Activated CD4-positive, alpha-beta memory T cell treated with anti-CD3 and anti-CD28 coated beads, Interleukin-2, amount 10 ng/mL, durations not matched to agents 7 days and 5 days (primary cell): ENCODE measurements at regions not wholly inside any gene's neighbourhood (a gene's known extent, or its start where the extent isn't known, plus 50 kb on each side); places are given as distances from the start of the nearest gene placed in this dataset.

Experiments
- CTCF ChIA-PET: fragments of 350-600 bp; sonication (Branson Sonifier 250); formaldehyde crosslinking; loops from one replicate; lab custom pipeline; 2021; ENCODE audit warnings: antibody characterized with exemption, inconsistent platforms; lab: Charles Lee
- POLR2A ChIA-PET: fragments of 350-600 bp; sonication (Branson Sonifier 250); formaldehyde crosslinking; loops from one replicate; lab custom pipeline; 2021; ENCODE audit warnings: antibody characterized with exemption; lab: Charles Lee
- DNase-seq: peaks from one replicate; pipeline ENCODE4 v3.0.0-alpha.2; 2020
- H3K27ac Mint-ChIP-seq: one replicate; pipeline ENCODE4 v1.8.0; 2021; ENCODE audit warnings: mild to moderate bottlenecking, mixed read lengths
- H3K27me3 Mint-ChIP-seq: one replicate; pipeline ENCODE4 v1.8.0; 2021; ENCODE audit warnings: mixed read lengths
- H3K36me3 Mint-ChIP-seq: one replicate; pipeline ENCODE4 v1.8.0; 2021; ENCODE audit warnings: low read depth, mixed read lengths
- H3K4me1 Mint-ChIP-seq: one replicate; pipeline ENCODE4 v1.8.0; 2021; ENCODE audit warnings: mixed read lengths
- H3K4me3 Mint-ChIP-seq: one replicate; pipeline ENCODE4 v1.8.0; 2021; ENCODE audit warnings: mild to moderate bottlenecking, mixed read lengths
- H3K9me3 Mint-ChIP-seq: one replicate; pipeline ENCODE4 v1.8.0; 2021; ENCODE audit warnings: mixed read lengths

GRCh38 chr4:125125276-125125675 lies 189.5 kb upstream of the FAT4 start:
- POLR2A ChIA-PET, result no interaction called here
- Mint-ChIP-seq H3K27me3 (no peaks in the 10 kb centered on the region), H3K4me1 (no peaks in the 10 kb centered on the region), H3K27ac (no peak overlapping the region), H3K36me3 (no peaks in the 10 kb centered on the region), H3K4me3 (no peak overlapping the region), H3K9me3 (peaks cover 3% of the 10 kb centered on the region)
- CTCF ChIA-PET, result no interaction called here
- DNase-seq, result no peak

- H3K27me3 Mint-ChIP-seq, result no peaks in the 10 kb centered on the region
- CTCF ChIA-PET, result no interaction called here
- DNase-seq, result no peak
These were observed 191.1 kb upstream of the FAT4 start for GRCh38 chr4:125123570-125124109.

GRCh38 chr4:125121581-125121980 lies 193.2 kb upstream of the FAT4 start:
- no peak for DNase-seq
- Mint-ChIP-seq H3K36me3 (no peaks in the 10 kb centered on the region), H3K9me3 (peaks cover 3% of the 10 kb centered on the region), H3K4me1 (no peaks in the 10 kb centered on the region), H3K4me3 (no peak overlapping the region), H3K27ac (no peak overlapping the region), H3K27me3 (no peaks in the 10 kb centered on the region)
- ChIA-PET CTCF (no interaction called here), POLR2A (no interaction called here)

More at GRCh38 chr4:125123570-125124109, 191.1 kb upstream of the FAT4 start:
- Mint-ChIP-seq H3K9me3 (peaks cover 3% of the 10 kb centered on the region), H3K4me3 (no peak overlapping the region), H3K27ac (no peak overlapping the region), H3K4me1 (no peaks in the 10 kb centered on the region), H3K36me3 (no peaks in the 10 kb centered on the region)
- POLR2A ChIA-PET, result no interaction called here

GRCh38 chr4:125116431-125116830 lies 198.3 kb upstream of the FAT4 start:
- no peaks in the 10 kb centered on the region for H3K4me1 Mint-ChIP-seq
- peaks cover under 1% of the 10 kb centered on the region for H3K9me3 Mint-ChIP-seq
- no peaks in the 10 kb centered on the region for H3K36me3 Mint-ChIP-seq
- ChIA-PET POLR2A (no interaction called here), CTCF (no interaction called here)
- DNase-seq, result no peak
- no peak overlapping the region for H3K4me3 Mint-ChIP-seq
- no peak overlapping the region for H3K27ac Mint-ChIP-seq
- no peaks in the 10 kb centered on the region for H3K27me3 Mint-ChIP-seq

- Mint-ChIP-seq H3K9me3 (peaks cover 4% of the 10 kb centered on the region), H3K4me3 (no peak overlapping the region), H3K27ac (no peak overlapping the region), H3K4me1 (no peaks in the 10 kb centered on the region), H3K27me3 (no peaks in the 10 kb centered on the region), H3K36me3 (no peaks in the 10 kb centered on the region)
- ChIA-PET POLR2A (no interaction called here), CTCF (no interaction called here)
- no peak for DNase-seq
These were observed 198.8 kb upstream of the FAT4 start for GRCh38 chr4:125115941-125116340.

- H3K27me3 Mint-ChIP-seq, result no peaks in the 10 kb centered on the region
- H3K4me1 Mint-ChIP-seq, result no peaks in the 10 kb centered on the region
- no peak overlapping the region for H3K4me3 Mint-ChIP-seq
- DNase-seq, result no peak
- POLR2A ChIA-PET, result no interaction called here
- no peak overlapping the region for H3K27ac Mint-ChIP-seq
- CTCF ChIA-PET, result no interaction called here
- H3K36me3 Mint-ChIP-seq, result no peaks in the 10 kb centered on the region
- peaks cover 4% of the 10 kb centered on the region for H3K9me3 Mint-ChIP-seq
These were observed 199.3 kb upstream of the FAT4 start for GRCh38 chr4:125115476-125115875.

GRCh38 chr4:125112536-125112935 lies 202.2 kb upstream of the FAT4 start:
- H3K4me3 Mint-ChIP-seq, result no peak overlapping the region
- H3K9me3 Mint-ChIP-seq, result peaks cover 4% of the 10 kb centered on the region
- no peaks in the 10 kb centered on the region for H3K4me1 Mint-ChIP-seq
- no peak for DNase-seq
- ChIA-PET POLR2A (no interaction called here), CTCF (no interaction called here)
- H3K36me3 Mint-ChIP-seq, result no peaks in the 10 kb centered on the region
- no peak overlapping the region for H3K27ac Mint-ChIP-seq
- H3K27me3 Mint-ChIP-seq, result no peaks in the 10 kb centered on the region

GRCh38 chr4:125111323-125111722 lies 203.4 kb upstream of the FAT4 start:
- CTCF ChIA-PET, result no interaction called here
- Mint-ChIP-seq H3K9me3 (peaks cover 4% of the 10 kb centered on the region), H3K4me1 (no peaks in the 10 kb centered on the region), H3K4me3 (no peak overlapping the region), H3K36me3 (no peaks in the 10 kb centered on the region), H3K27ac (no peak overlapping the region), H3K27me3 (no peaks in the 10 kb centered on the region)
- no peak for DNase-seq
- POLR2A ChIA-PET, result no interaction called here

- DNase-seq, result no peak
- H3K27me3 Mint-ChIP-seq, result no peaks in the 10 kb centered on the region
- POLR2A ChIA-PET, result no interaction called here
- H3K36me3 Mint-ChIP-seq, result no peaks in the 10 kb centered on the region
- CTCF ChIA-PET, result no interaction called here
- no peaks in the 10 kb centered on the region for H3K4me1 Mint-ChIP-seq
- H3K9me3 Mint-ChIP-seq, result peaks cover 2% of the 10 kb centered on the region
- H3K27ac Mint-ChIP-seq, result no peak overlapping the region
- H3K4me3 Mint-ChIP-seq, result no peak overlapping the region
These were observed 209.2 kb upstream of the FAT4 start for GRCh38 chr4:125105561-125105960.

GRCh38 chr4:125104616-125105015 lies 210.1 kb upstream of the FAT4 start:
- peaks cover 2% of the 10 kb centered on the region for H3K9me3 Mint-ChIP-seq
- H3K27me3 Mint-ChIP-seq, result no peaks in the 10 kb centered on the region
- ChIA-PET POLR2A (no interaction called here), CTCF (no interaction called here)
- H3K4me3 Mint-ChIP-seq, result no peak overlapping the region
- DNase-seq, result no peak
- no peaks in the 10 kb centered on the region for H3K4me1 Mint-ChIP-seq
- no peak overlapping the region for H3K27ac Mint-ChIP-seq
- no peaks in the 10 kb centered on the region for H3K36me3 Mint-ChIP-seq

GRCh38 chr4:125101719-125102118 lies 213.0 kb upstream of the FAT4 start:
- Mint-ChIP-seq H3K9me3 (peaks cover 4% of the 10 kb centered on the region), H3K27ac (no peak overlapping the region), H3K4me3 (no peak overlapping the region), H3K27me3 (no peaks in the 10 kb centered on the region), H3K4me1 (no peaks in the 10 kb centered on the region), H3K36me3 (no peaks in the 10 kb centered on the region)
- DNase-seq, result no peak
- POLR2A ChIA-PET, result no interaction called here
- CTCF ChIA-PET, result no interaction called here

- Mint-ChIP-seq H3K27me3 (no peaks in the 10 kb centered on the region), H3K9me3 (peaks cover 4% of the 10 kb centered on the region), H3K27ac (no peak overlapping the region), H3K4me3 (no peak overlapping the region), H3K36me3 (no peaks in the 10 kb centered on the region), H3K4me1 (no peaks in the 10 kb centered on the region)
- no peak for DNase-seq
- ChIA-PET CTCF (no interaction called here), POLR2A (no interaction called here)
These were observed 217.0 kb upstream of the FAT4 start for GRCh38 chr4:125097729-125098128.

- POLR2A ChIA-PET, result no interaction called here
- Mint-ChIP-seq H3K4me3 (no peak overlapping the region), H3K27ac (no peak overlapping the region), H3K36me3 (no peaks in the 10 kb centered on the region), H3K27me3 (no peaks in the 10 kb centered on the region), H3K4me1 (no peaks in the 10 kb centered on the region), H3K9me3 (peaks cover 4% of the 10 kb centered on the region)
- DNase-seq, result no peak
- CTCF ChIA-PET, result no interaction called here
These were observed 218.1 kb upstream of the FAT4 start for GRCh38 chr4:125096662-125097061.

- Mint-ChIP-seq H3K27ac (no peak overlapping the region), H3K36me3 (no peaks in the 10 kb centered on the region), H3K4me3 (no peak overlapping the region), H3K9me3 (no peaks in the 10 kb centered on the region), H3K27me3 (no peaks in the 10 kb centered on the region), H3K4me1 (no peaks in the 10 kb centered on the region)
- no peak for DNase-seq
- ChIA-PET POLR2A (no interaction called here), CTCF (no interaction called here)
These were observed 223.2 kb upstream of the FAT4 start for GRCh38 chr4:125091541-125091940.
